NCI-H1694 treated with DMSO at 0.1 percent for 48 hours (cell line): ENCODE measurements at regions not wholly inside any gene's neighbourhood (a gene's known extent, or its start where the extent isn't known, plus 50 kb on each side); places are given as distances from the start of the nearest gene placed in this dataset.
"Not testable (repeated sequence)": the region's sequence is repeated elsewhere in the genome, so short reads cannot be mapped to it uniquely, and the experiment has no call there.

Source experiments
- DNase-seq: peaks from one replicate; lab custom pipeline; 2025; lab: John Stamatoyannopoulos, UW

DNA sequence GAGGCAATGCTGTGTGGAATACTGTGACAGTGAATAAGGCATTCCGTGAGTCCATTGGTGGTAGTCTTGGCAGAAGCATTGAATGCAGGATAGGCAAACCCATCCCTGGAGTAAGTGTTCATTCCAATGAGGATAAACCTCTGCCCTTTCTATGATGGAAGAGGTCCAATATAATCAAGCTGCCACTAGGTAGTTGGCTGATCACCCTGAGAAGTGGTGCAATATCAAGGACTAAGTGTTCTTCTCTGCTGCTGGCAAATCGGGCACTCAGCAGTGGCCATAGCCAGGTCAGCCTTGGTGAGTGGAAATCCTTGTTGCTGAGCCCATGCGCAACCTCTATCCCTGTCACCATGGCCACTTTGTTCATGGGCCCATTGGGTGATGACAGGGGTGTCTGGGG is 70.1 kb downstream of the FBXO4 start:
- DNase-seq = no peak

- DNase-seq = no peak
These were observed 76.6 kb downstream of the FBXO4 start for GRCh38 chr5:42001673-42002072.

DNA sequence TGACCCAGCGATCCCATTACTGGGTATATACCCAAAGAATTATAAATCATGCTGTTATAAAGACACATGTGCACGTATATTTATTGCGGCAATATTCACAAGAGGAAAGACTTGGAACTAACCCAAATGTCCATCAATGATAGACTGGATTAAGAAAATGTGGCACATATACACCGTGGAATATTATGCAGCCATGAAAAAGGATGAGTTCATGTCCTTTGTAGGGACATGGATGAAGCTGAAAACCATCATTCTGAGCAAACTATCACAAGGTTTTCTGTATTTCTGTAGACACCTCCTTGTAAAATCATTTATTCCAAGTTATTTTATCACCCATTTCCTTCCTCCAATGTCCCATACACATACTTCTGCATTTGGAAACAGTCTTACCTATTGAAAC is 78.8 kb downstream of the FBXO4 start:
- not testable (repeated sequence) for DNase-seq

DNA sequence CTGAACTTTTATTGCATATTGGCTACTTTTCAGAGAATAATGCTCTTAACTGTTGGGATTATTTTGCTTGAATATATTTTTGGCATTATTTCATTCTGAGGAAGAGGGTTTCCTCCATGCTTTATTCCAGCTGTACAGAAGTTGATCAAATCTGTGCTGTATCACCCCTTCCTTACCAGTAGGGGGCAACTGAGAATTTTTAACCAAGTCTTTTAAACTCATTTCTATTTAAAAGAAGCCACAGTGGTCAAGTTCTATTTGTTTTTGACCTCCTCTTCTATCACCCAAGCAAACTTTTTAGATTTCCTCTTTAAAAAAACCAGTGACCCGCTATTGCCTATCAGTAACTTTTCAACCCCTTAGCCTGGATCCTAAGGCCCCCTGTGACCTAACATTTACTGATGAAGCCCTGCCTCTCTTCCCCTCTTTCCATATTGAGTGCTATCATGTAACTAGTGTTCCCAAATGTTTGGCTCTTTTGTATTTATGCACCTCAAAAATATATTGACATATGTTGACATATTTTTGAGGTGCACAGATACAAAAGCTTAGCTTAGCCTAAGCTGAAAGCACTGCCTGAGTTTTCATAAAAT is 80.6 kb downstream of the FBXO4 start:
- peak; percentile 12 for DNase-seq

DNA sequence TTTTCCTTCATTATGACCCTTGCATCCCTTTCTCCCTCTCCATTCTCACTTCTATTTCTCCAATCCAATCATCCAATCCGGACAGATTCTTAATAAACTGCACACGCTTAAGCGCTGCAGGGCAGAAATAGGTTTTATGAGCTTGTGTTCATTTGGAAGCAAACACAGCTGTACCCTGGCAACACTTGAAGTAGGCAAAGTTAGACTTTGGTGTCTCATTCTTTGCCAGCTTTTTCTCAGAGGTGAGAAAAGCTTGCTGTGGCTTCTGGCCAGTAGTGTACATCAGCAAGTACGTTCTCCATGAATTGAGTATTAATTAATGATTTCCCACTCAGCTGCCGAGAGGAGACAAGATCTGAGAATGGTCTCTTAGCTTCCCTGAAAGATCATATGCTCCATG is 88.5 kb downstream of the FBXO4 start:
- DNase-seq = no peak

- DNase-seq = no peak
These were observed 90.2 kb downstream of the FBXO4 start for GRCh38 chr5:42015254-42015653.

- DNase-seq = no peak
These were observed 90.6 kb downstream of the FBXO4 start for GRCh38 chr5:42015681-42016080.

GRCh38 chr5:42020788-42021530 is 95.9 kb downstream of the FBXO4 start:
- DNase-seq = no peak

DNA sequence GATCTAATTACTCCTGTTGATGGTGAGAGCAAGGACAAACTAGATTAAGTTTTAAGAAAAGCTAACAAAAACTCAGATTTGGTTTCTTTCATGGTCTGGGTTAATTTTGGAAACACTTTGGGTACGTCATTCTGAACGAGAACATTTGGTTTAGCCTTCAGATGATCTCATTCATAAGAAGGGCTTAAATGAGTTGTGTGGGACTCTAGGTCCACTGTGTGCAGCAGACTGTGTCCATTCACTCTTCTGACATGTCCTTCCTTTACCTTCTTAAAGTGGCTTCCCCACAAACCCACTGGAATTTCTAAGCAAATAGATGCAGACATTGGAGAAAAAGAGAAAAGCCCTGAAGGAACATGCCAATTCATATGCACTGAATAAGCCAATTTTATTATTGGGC is 96.8 kb downstream of the FBXO4 start:
- DNase-seq = no peak

GRCh38 chr5:42022383-42022972 is 97.4 kb downstream of the FBXO4 start:
- DNase-seq = no peak

DNA sequence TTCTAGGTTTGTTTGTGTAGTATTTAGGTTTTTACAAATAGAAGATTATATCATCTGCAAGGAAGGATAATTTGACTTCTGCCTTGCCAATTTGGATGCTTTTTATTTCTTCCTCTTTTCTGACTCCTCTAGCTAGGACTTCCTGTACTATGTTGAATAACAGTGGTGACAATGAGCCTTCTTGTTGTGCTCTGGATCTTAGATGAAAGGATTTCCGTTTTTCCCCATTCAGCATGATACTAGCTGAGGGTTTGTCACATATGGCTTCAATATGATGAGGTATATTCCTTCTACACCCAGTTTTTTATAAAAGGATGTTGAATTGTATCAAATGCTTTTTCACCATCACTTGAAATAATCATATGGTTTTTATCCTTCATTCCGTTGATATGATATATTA is 101.4 kb downstream of the FBXO4 start:
- DNase-seq = no peak

DNA sequence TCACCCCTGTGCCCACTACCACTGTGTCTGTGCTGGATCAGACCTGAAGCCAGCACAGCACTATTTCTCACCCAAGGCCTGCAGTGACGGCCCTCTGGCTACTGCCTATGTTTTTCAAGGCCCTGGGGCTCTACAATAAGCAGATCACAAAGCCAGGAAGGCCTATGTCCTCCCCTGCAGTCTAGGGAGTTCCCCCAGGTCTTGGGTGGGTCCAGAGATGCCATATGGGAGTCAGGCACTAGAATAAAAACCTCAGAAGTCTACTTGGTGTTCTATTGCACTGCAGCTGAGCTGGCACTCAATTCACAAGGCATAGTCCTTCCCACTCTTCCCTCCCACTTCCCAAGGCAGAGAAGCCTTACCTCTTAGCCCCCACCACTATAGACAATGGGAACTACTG is 107.1 kb downstream of the FBXO4 start:
- no peak for DNase-seq

DNA sequence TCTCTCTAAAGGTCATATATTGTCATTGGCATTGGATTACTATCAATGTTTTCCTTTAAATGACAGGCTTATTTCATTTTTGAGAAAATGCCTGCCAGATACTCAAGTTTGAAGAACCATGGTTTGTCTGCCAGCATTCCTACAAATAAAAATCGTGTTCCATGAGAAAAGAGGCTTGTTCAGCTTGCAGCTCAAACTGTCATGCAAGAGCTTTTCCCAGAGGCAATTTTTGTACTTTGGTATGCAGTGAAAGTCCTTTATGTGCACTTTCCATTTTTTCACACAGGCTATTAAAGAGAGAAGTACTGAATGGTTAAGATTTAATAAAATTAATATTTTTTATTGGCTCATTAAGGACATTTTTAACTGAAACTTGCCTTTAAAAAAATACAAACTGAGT is 110.4 kb downstream of the FBXO4 start:
- DNase-seq = no peak

DNA sequence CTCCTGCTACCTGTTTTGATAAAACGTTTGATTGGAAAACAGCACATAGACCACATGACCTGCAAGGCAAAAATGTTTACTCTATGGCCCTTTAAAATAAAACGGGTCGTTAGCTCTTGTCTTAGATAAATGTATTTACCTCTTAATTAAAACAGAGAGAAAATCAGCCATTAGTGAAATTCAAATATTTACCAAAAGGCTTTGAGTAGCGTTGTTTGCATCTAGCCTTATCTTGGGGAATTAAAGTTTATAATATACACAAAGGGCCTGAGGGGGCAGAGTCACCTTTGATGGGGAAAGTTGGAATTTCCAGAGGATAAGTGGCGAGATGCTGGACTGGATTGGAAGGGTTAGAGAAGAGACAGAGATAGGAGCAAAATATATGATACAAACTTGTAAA is 111.3 kb downstream of the FBXO4 start:
- no peak for DNase-seq

GRCh38 chr5:42037379-42037932 is 112.4 kb downstream of the FBXO4 start:
- DNase-seq = no peak

DNA sequence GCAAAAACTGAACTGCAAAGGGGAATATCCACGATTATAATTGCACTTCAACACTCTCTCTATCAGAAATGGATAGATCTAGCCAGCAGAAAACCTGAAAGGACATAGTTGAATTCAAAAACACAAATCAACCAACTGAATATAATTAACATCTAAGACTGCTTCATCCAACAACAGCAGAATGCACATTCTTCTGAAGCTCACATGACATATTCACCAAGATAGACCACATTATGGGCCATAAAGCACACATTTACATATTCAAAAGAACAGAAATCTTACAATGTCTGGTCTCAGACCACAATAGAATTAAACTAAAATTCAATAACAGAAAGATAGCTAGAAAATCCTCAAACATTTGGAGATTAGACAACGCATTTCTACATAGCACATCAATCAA is 118.3 kb downstream of the FBXO4 start:
- no peak for DNase-seq

GRCh38 chr5:42057254-42057690 is 132.2 kb downstream of the FBXO4 start:
- DNase-seq = peak; percentile 26

GRCh38 chr5:42059291-42059690 is 134.2 kb downstream of the FBXO4 start:
- no peak for DNase-seq

GRCh38 chr5:42059778-42060464 is 134.8 kb downstream of the FBXO4 start:
- no peak for DNase-seq

DNA sequence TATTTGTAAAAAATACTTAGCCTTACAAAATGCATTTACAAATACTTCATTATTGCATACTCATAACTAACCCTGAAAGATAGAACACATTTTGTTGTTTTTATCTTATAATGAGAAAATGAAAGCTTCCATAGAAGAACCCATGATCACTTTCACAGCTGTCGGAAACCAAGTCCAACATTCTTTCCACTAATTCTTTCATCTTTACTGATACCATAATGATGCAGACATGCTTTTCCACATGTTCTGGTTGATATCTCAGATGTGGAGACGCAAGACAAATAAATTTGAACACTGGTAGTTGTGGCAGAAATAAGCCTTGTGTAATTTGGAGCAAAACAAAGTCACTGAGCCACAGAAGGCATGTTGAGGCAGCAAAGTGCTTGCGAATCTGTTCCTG is 136.0 kb downstream of the FBXO4 start:
- DNase-seq = no peak

GRCh38 chr5:42064821-42065220 is 139.7 kb downstream of the FBXO4 start:
- DNase-seq = no peak

DNA sequence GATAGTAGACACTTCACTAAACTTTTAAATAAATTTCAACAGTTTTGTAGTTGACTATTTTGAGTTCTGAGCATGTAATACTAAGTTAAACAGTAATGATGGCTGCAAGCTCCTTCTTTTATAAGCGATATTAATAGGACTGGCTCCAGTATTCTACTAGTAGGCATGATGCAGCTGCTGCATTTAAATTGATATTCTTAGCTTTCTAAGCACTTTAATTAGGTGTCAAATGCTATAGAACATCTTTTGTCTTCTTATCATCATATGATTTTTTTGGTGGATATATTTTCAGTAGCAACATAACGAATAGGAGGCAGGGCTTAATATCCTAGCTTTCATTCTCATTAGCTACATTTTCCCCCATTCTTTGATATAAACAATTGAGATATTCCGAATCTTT is 141.1 kb downstream of the FBXO4 start:
- DNase-seq = no peak

DNA sequence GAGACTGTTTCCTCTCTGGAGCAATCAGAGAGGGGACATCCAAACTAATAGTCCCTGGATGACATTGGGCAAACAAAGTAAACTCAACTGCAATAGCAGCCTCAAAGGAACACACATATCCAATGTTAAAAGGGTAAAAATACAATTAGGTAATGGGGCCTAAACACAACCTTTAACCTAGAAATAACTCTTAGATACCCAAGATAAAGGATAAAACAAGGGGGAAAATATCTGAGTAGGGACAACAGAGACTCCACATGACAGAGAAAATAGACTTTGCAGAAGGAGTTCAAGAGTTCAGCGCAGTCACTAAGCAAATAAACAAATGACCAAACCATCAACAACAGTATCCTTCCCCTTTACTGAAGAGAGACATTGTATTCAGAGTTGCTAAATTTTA is 149.3 kb downstream of the FBXO4 start:
- DNase-seq = no peak
